ENCODE measurements at regions not wholly inside any gene's neighbourhood (a gene's known extent, or its start where the extent isn't known, plus 50 kb on each side); places are given as distances from the start of the nearest gene placed in this dataset.

- TF ChIP-seq EZH2 (IDR thresholded peaks at IDR 0.05; ENCODE audit: low read depth) (no peak), CTCF (conservative IDR thresholded peaks at IDR 0.05) (no peak)
- intact Hi-C loops (cut with micrococcal nuclease; ENCODE audit: unreplicated experiment) = no loop called here
- H3K27me3 ChIP-seq (ENCODE audit: insufficient read depth, low read depth) = no peaks in the 10 kb centered on the region
- ChIA-PET CTCF (no interaction called here), POLR2A (ENCODE audit: unreplicated experiment) (no interaction called here)
- no peaks in the 10 kb centered on the region for H3K79me2 ChIP-seq (ENCODE audit: low read depth)
- H3K27ac ChIP-seq = no peak overlapping the region
- H3K9me2 ChIP-seq (ENCODE audit: insufficient read depth) = no peaks in the 10 kb centered on the region
- H3K4me2 ChIP-seq = no peak overlapping the region
- no peak overlapping the region for H2AFZ ChIP-seq
- no TSS peak for BruUV-seq (replicated peaks)
- no peak for DNase-seq
- H4K20me1 ChIP-seq (ENCODE audit: insufficient read depth) = no peaks in the 10 kb centered on the region
- H3K4me3 ChIP-seq = no peak overlapping the region
- H3F3A ChIP-seq (ENCODE audit: insufficient read depth, low read depth) = peaks cover 9% of the 10 kb centered on the region
- H3K4me1 ChIP-seq (replicated peaks; ENCODE audit: insufficient read depth) = peaks cover 9% of the 10 kb centered on the region
- H3K9me3 ChIP-seq (ENCODE audit: insufficient read depth, low read depth) = no peaks in the 10 kb centered on the region
- no peaks in the 10 kb centered on the region for H3K36me3 ChIP-seq (ENCODE audit: low read depth)
Observed at GRCh38 chr5:143501310-143502044, 98.0 kb upstream of the NR3C1 start.

GRCh38 chr5:143499480-143500114, 96.1 kb upstream of the NR3C1 start:
- Histone ChIP-seq H3K36me3 (ENCODE audit: low read depth) (no peaks in the 10 kb centered on the region), H4K20me1 (ENCODE audit: insufficient read depth) (no peaks in the 10 kb centered on the region), H2AFZ (no peak overlapping the region), H3K4me3 (no peak overlapping the region), H3K9me3 (ENCODE audit: insufficient read depth, low read depth) (no peaks in the 10 kb centered on the region), H3K27me3 (ENCODE audit: insufficient read depth, low read depth) (no peaks in the 10 kb centered on the region), H3K4me2 (no peak overlapping the region), H3F3A (ENCODE audit: insufficient read depth, low read depth) (peaks cover 10% of the 10 kb centered on the region; the same call in 1 of the 2 replicates), H3K4me1 (replicated peaks; ENCODE audit: insufficient read depth) (peaks cover 19% of the 10 kb centered on the region), H3K27ac (no peak overlapping the region), H3K79me2 (ENCODE audit: low read depth) (no peaks in the 10 kb centered on the region), H3K9me2 (ENCODE audit: insufficient read depth) (no peaks in the 10 kb centered on the region)
- no TSS peak for BruUV-seq (replicated peaks)
- CTCF ChIA-PET = no interaction called here
- DNase-seq = no peak
- TF ChIP-seq EZH2 (IDR thresholded peaks at IDR 0.05; ENCODE audit: low read depth) (no peak), CTCF (conservative IDR thresholded peaks at IDR 0.05) (no peak)
- POLR2A ChIA-PET (ENCODE audit: unreplicated experiment) = no interaction called here
- intact Hi-C loops (cut with micrococcal nuclease; ENCODE audit: unreplicated experiment) = no loop called here

GRCh38 chr5:143498821-143499220, 95.3 kb upstream of the NR3C1 start:
- no peaks in the 10 kb centered on the region for H4K20me1 ChIP-seq (ENCODE audit: insufficient read depth)
- DNase-seq = no peak
- no peak overlapping the region for H3K27ac ChIP-seq
- no peaks in the 10 kb centered on the region for H3K36me3 ChIP-seq (ENCODE audit: low read depth)
- no peaks in the 10 kb centered on the region for H3K9me2 ChIP-seq (ENCODE audit: insufficient read depth)
- H3F3A ChIP-seq (ENCODE audit: insufficient read depth, low read depth) = peaks cover 18% of the 10 kb centered on the region; the same call in 1 of the 2 replicates
- BruUV-seq (replicated peaks) = no TSS peak
- intact Hi-C loops (cut with micrococcal nuclease; ENCODE audit: unreplicated experiment) = no loop called here
- no peak overlapping the region for H3K4me3 ChIP-seq
- peaks cover 26% of the 10 kb centered on the region for H3K4me1 ChIP-seq (replicated peaks; ENCODE audit: insufficient read depth)
- no peak for TF ChIP-seq CTCF (conservative IDR thresholded peaks at IDR 0.05)
- TF ChIP-seq EZH2 (IDR thresholded peaks at IDR 0.05; ENCODE audit: low read depth) = no peak
- H3K4me2 ChIP-seq = no peak overlapping the region
- H3K79me2 ChIP-seq (ENCODE audit: low read depth) = no peaks in the 10 kb centered on the region
- no peaks in the 10 kb centered on the region for H3K27me3 ChIP-seq (ENCODE audit: insufficient read depth, low read depth)
- no peak overlapping the region for H2AFZ ChIP-seq
- ChIA-PET CTCF (interaction anchor here (0.5 kb wide), 1 partner anchor 908 kb away, joined by 7 read pairs; no protein-coding TSS in a partner anchor), POLR2A (ENCODE audit: unreplicated experiment) (no interaction called here)
- H3K9me3 ChIP-seq (ENCODE audit: insufficient read depth, low read depth) = no peaks in the 10 kb centered on the region

All from PC-9 (cell line).